ENCODE measurements at regions not wholly inside any gene's neighbourhood (a gene's known extent, or its start where the extent isn't known, plus 50 kb on each side); places are given as distances from the start of the nearest gene placed in this dataset.
"Not testable (repeated sequence)": the region's sequence is repeated elsewhere in the genome, so short reads cannot be mapped to it uniquely, and the experiment has no call there.

DNA sequence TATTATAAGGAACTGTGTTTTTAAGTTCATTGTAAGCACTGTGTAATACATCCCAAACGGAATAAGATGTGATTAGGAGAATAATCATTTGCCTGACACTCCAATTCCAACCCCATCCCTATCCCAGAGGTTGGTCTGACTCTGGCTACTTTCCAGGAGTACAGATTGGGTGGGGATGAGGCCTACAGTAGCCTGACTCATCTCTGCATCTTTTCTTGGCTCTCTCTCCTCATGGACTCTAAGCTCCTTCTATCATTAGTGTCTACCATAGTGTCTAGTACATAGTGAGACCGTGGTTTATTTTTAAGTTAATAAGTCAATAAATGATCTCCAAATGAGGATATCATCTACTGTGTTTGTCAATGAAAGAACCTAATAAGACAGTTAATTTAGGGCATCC is 92.2 kb upstream of the CNKSR3 start:
- DNase-seq: no peak

DNA sequence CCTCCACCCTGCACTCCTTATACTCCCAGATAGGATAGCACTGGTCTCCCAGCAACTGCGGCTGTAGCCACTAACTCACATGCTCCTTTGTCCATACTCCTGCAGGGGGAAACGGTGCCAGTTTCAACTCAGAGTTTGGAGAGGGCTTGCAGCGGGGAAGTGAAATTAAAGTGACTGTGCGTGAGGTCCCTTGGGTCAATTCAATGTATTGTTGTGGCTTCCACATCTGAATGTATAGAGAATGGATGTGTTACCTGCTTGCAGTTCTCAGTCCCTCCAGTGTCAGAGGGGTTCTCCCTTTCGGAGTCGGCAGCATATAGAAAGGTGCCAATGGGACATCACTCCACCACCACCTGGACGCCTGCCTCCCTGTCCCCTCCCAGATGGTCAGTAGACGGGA is 93.6 kb upstream of the CNKSR3 start:
- no peak for DNase-seq

DNA sequence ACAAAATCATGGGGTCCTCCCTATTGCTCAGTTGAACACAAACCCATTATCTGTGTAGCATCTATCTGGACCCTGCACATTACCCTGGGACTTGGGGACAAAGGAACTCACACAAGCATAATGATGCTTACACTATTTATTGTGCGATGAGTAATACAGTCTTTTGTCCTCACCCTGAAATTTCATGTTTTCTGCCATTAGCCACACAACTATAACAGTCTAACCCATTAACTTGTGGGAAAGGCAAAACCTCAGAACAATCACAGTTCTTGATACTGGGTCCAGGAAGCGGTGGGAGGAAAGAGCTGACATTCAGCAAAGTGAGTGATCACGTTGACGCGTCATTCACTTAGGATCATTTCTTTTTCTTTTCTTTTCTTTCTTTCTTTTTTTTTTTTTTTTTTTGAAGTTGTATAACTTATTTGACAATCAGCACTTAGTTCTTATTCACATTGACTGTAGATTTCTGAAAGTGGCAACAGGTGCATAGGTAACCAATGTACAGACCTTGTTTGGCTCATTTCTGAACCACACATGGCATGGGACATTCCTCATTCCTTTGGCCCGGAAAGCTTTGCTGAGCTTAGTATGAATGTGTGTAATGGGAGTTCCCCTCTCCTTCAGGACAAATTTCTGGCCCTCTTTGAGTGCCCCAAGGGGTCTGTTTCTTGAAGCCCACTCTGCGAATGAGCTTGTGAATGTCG is 94.8 kb upstream of the CNKSR3 start:
- DNase-seq: no peak

DNA sequence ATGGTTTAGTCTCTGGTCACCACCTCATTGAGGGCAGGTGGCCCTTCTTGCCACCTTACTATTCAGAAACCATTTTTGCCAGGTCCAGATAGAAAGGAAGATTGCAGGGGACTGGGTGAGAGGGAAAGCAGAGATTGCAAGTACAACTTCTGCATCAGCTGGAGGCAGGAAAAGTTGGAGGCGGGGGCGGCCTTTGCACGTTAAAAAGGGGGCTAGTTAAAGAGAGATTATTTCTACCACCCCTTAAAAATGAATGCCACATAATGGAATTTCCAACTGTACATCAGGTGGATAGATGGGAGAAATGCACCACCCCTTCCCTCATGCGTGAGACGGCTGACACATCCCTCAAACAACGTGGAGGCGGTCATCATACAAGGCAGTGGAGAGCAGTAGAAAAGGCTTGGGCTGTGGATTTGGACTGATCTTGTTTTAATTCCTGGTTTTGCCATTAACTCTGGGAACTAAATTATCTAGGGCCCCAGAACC is 95.4 kb upstream of the CNKSR3 start:
- DNase-seq: no peak

DNA sequence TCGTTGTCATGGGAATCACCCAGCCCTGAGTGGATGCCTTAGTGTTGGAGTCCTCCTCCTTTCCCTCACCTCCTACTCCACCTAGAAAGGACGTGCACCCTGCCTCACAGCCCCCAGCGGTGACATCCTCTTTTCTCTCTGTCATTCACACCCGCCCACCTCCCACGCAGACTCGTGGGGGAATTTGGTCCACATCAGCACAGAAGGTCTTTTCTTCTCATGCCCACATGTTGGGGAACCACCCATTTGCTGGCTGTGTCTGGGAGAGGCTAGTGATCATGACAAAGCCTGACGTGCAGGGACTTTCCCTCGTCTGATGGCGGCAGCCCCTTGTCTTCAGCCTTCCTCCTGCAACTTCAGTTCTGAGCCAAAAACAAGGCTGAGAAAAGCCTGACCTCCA is 96.0 kb upstream of the CNKSR3 start:
- DNase-seq: peak; percentile 91

DNA sequence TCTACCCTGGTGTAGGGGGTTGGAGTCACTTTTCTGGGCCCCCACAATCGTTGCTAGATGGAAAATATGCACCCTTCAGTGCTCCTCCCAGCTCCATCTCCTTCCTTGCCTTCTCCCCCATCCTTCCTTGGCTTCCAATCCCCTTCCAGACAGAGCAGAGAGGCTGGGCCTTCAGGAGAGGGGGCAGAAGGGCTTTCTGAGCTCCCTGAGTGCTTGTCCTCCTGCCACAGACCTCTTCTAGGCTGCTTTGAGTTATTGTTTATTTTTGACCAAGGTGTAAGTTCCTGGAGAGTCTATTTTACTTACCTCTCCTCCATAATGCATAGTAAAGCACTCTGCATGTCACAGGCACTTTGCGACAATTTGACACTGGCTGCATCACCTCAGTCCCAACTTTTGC is 96.4 kb upstream of the CNKSR3 start:
- no peak for DNase-seq

DNA sequence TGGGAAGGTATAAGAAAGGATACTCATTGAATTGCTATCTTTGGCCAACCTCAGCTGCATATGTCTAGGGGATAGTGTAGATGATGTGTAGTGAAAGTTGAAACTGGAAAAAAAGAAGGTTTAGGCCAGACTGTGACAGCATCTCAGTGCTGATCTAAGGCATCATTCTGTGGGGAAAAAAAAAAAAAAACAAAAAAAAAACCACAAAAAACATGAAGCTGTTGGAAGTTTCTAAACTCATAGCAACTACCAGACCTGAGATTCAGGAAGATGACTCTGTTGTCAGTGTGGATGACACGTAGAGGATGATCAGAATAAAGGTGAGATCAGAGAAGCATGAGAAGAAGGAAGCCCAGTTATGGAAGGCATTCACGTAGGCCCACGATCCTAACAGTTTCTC is 100.8 kb upstream of the CNKSR3 start:
- no peak for DNase-seq

DNA sequence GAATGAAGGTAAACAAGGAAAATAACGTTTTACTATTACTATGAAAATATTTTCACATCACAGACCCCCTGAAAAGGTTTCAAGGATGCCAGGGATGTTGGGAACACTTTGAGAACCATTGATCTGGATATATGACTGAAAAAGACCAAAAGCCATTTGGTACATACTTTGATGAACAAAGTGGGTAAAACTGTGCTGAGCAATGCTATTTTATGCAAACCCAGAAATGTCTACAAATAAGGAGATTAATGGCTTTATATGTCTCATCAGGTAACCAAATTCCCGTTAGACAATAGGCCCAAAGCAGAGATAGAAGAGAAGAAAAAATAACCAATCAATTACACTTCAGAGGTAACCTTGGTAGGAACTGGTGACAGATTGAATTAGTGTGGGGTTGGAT is 101.4 kb upstream of the CNKSR3 start:
- DNase-seq: no peak

DNA sequence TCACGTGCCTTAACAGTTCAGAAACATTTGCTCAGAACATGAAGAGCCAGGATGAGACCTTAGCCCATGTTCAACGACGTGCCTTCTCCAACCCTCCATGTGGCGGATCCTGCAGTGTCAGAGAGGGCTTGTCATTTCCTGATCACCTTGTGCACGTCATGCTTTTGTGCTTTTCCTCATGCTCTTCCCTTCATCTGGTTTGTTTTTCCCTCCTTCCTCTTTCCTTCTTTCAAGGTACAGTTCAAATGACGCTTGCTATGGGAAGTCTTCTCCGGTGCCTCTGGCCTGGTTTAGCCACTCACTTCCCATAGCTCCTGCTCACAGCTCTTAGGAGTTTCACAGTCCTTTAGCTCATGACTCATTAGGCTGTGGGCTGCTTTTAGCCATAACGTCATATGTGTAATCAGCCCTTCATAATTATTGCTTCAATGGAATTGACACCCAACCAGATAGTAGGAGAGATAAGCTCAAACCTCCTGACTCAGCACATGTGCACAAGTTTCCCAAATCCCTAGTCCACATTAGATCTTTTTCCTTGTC is 102.7 kb upstream of the CNKSR3 start:
- no peak for DNase-seq

DNA sequence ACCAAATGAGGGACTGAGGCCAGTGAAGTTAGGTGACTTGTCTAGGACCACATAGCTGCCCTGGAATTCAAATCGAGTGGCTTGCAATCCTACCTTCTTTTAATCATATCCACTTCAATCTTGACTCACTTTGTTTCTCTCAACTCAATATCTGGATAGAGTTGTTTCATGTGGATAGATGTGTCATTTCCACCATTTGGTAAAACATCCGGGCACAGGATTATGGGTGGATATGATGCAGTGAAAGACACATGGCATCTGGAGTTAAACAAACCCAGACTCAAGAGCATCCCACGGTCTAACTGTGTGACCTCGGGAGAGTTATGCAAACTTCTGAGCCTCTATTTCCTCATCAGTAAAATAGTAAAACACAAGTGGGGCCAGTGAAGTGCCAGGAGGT is 103.6 kb upstream of the CNKSR3 start:
- no peak for DNase-seq

DNA sequence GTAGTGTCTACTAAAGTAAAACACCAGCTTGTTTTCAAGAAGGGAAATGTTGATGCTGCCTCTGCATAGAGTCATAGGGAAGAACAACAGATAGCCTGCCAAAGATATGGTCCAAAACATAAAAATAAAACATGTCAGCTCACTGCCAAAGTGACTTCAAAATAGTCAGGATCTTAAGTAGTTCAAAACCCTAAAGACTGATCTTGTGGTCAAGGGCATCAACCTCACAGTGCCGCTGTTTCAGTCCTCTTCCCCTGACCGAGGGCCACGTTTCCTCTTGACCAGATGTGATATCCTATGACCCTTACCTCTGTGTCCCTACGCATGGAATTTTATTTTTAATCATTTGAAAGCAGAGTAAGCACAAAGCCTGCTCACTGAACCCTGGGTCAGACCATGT is 104.2 kb upstream of the CNKSR3 start:
- no peak for DNase-seq

DNA sequence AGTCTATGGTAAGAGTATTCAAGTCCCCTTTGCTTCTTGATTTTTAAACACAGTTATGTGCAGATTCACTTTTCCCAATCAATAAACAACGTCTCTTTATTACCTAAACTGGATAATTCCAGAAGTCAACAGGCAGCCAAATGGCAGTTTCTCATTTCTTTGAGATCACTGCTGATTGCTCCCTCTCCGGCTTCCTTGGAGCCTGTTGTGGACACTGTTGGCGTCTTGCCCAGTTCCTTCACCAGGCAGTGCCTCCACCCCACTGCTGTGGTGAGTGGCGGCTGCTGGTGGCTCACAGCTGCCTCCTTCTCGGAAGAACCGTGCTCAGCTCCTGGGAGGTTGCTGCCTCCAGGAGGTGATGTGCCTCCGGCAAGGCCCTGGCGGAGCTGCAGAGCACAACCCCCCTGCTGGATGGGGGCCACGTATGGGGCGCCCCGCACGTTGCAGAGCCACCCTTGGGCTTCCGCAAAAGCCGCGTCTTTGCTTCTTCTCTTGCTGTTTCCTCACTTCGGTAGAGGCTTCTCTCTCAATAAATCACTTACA is 105.1 kb upstream of the CNKSR3 start:
- DNase-seq: no peak

DNA sequence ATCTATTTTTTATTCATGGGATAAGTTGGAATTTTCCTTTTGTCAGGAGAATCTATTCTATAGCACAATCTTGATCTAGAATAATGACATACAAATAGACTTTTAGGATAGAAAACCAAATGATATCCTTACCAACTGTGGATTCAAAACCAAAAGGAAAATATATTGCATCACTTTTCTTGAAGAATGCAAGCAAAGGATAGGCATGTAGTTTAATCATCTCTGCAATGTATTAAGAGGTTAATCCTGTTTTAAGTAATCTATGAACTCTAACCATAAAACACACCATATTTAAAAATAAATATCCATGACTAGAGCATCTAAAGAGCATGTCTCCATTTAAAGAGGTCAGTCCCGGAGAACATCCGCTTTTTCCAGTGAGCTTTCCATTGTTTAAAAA is 106.7 kb upstream of the CNKSR3 start:
- DNase-seq: no peak

DNA sequence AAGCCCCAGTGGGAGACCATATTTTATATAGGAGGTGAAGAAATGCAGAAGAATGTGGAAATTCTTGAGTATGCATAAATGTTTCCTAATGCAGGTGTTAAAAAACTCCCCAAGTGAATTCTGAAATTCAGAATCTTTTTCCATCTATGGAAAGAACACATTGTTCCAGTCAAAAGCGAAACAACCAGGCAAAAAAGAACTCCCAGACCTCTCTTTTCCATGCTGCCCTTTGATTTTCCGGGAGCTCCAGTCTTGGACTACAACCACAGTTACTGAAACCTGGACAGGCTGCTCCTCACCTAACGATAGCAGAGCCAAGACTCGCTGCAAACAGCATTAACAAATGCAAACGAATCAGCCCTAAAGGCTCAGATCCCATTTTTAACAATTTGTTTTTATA is 108.7 kb upstream of the CNKSR3 start:
- no peak for DNase-seq

DNA sequence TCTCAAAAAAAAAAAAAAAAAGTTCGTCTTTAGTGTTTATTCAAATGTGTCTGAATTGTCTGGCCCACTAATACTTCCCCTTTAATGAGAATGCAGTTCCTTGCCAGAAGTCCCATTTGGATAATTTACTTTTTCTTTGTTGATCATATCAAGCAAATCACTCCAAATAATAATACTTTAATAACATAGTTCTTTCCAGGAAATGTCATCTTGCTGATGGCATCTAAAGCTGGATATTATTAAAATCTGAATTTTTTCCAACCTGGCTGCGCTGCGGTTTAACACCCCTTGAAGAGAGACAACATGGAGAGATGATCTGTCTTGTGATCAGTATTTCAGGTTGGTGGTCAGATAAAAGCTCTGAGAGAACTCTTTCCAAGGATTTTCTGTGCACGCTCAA is 111.2 kb upstream of the CNKSR3 start:
- DNase-seq: no peak

DNA sequence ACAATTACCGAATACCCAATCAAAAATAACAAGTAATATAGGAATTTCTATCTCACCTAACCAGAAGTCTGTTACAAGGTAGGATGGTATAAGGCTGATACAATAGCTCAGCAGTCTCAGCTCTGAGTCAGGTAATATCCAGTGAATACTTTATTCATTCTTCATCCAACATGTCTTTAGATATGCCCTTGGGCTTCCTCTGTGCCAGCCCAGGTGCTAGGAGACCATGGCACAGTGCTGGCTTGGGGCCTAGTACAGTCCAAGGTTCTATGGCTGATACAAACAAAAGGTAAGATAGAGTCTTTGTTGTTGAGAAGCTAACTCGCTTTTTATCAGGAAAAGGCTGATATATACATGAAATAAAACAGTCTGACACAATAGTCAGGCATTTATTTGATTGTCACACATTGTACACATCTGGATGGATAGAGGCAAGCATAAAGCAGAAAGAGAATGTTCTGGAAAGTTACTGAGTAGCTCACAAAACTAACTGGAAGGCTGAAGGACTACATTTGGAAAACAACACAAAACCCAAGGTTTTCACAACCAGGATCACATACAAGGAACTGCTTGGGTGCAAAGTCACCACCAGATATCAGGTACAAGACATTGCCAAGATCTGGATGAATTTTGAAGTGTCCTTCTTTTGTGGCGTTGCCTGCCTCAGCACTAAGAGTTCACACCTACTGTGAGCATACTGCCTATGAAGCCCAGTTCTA is 110.4 kb upstream of the SCAF8 start:
- no peak for DNase-seq

DNA sequence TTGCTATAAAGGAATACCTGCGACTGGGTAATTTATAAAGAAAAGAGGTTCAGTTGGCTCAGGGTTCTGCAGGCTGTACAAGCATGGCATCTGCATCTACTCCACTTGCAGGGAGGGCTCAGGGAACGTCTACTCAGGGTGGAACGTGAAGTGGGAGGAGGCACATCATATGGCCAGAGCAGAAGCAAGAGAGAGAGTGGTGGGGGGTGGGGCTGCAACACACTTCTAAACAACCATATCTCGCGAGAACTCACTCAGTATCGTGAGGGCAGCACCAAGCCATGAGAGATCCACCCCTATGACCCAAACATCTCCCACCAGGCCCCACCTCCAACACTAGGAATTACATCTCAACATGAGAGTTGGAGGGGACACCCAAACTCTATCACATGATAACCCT is 109.8 kb upstream of the SCAF8 start:
- no peak for DNase-seq

DNA sequence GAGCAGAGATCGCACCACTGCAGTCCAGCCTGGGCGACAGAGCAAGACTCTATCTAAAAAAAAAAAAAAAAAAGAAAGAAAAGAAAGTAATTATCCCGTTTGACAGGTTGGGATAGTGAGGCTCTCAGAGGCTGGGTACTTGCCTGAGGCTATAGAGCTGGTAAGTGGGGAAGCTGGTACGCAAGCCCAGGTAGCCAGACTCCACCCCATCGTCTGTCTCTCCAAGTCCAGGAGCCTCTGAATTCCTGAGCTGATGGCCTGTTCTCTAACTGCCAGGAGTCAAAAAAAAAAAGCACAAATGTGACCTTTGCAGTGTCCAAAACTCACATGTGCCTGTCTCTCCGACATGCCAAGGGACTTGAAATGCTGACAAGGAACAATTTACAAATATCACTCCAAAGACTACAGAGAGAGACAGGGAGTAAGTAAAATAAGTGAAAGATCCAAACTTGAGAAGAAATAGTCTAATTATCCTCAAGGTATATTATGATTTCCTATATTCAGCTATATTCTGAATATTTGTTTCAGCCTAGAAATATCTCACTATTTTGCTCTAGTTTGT is 109.1 kb upstream of the SCAF8 start:
- DNase-seq: no peak

DNA sequence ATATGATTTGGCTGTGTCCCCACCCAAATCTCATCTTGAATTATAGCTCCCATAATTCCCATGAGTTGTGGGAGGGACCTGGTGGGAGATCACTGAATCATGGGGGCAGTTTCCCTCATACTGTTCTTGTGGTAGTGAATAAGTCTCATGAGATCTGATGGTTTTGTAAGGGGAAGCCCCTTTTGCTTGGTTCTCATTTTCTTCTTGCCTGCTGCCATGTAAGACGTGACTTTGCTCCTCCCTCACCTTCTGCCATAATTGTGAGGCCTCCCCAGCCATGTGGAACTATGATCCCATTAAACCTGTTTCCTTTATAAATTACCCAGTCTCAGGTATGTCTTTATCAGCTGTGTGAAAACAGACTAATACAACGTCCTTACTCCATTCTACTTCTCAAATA is 108.5 kb upstream of the SCAF8 start:
- DNase-seq: not testable (repeated sequence)

DNA sequence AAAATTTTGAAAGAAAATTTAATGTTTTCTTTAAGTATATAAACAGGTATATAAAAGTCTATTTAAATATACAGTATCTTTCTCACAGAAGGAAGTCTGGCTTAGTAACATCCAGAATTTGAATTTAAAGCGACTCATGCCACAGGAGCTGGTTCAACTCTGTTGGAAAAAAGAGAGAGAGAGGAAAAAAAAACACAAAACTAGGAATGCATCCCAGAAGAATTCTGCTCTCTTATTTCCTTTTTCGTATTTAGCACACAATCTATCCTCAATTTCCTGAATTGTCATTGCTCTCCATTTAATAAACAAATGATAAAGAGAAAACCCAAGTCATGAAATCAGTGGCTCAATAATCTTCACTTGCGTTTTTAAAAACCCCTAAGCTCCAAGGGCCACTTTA is 107.5 kb upstream of the SCAF8 start:
- no peak for DNase-seq

DNA sequence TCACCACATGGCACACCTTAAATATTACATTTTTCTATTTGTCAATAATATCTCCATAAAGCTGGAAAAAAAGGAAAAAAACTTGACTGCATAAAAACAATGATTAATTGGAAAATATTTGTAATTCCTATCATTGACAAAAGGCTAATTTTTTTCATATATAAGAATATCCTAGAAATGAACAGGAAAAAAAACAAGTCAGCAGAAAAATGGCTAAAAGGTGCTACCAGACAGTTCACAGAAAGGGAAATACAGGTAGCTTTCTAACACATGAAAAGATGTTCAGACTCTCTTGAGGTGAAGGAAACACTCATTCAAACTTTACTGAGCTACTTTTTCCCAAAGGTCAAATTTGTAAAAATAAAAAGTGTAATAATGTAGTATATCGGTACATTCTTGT is 104.1 kb upstream of the SCAF8 start:
- DNase-seq: no peak

DNA sequence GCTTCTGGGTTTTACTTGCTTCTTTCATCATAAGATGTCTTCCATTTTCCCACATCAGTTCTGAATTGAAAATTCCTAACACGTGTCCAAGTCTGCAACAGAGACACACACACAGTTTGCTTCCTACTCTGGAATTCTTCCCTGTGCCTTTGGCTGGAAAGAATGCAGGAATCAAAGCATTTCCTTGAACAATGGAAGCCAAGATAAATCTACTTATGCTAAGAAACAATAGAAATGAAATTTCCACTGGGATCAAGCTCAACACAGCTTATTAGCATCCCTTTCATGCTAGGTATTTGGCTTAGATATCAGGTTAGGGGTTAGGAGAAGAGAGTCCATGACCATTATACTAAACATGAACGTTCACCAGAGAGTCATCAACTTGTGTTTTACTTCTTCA is 101.1 kb upstream of the SCAF8 start:
- no peak for DNase-seq

DNA sequence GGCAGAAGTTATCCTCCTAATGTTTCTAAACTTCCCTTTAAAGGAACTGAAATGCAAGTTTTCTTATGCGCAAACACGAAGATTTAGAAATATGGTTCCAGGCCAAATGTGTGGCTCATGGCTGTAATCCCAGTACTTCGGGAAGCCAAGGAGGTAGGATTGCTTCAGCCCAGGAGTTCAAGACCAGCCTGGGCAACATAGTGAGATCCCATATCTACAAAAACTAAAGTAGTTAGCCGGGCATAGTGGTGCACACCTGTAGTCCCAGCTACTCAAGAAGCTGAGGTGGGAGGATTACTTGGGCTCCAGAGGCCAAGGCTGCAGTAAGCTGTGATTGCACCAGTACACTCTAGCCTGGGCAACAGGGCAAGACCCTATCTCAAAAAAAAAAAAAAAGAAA is 95.8 kb upstream of the SCAF8 start:
- DNase-seq: no peak

DNA sequence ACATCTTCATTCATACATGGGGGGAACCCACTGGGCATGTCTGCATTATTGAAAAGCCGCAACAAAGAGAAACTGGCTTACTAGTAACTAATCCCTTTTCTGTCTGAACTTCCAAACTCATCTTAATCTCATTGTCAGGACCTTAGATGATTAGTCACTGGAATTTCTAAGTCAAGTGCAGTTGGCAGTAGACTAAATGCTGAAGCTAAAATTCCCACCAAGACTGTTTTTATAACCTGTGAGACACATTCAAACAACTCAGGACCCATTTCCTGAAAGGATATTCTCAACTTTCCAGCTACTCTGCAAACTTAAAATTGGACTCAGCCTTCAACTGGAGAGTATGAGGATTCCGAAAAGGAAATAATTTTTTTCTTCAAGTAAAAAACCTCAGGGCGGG is 94.8 kb upstream of the SCAF8 start:
- no peak for DNase-seq

All from activated effector memory CD4-positive, alpha-beta T cell treated with anti-CD3 and anti-CD28 coated beads, Interleukin-2, amount 50 U/mL, for 16 hours (primary cell).